Gastroesophageal sphincter (tissue), 4 donors: ENCODE measurements at regions not wholly inside any gene's neighbourhood (a gene's known extent, or its start where the extent isn't known, plus 50 kb on each side); places are given as distances from the start of the nearest gene placed in this dataset.

Experiments
- ATAC-seq: fragments of 150-250 bp; one replicate; pipeline ENCODE4 v1.9.1; 2016; ENCODE audit warnings: mild to moderate bottlenecking, moderate library complexity
- H3K27ac ChIP-seq, 4 donors: fragments of 200-600 bp; sonication (generic) in 3 of 4; 1 replicate in 3 of 4; 2 replicates in 1 of 4; pipeline ENCODE4 v1.5.1; 2016 to 2019
- H3K27me3 ChIP-seq: fragments of 200-600 bp; sonication (generic); one replicate; pipeline ENCODE4 v1.5.1; 2019
- H3K36me3 ChIP-seq, 2 donors: fragments of 200-600 bp; sonication (generic); one replicate each; pipeline ENCODE4 v1.5.1; 2019; ENCODE audit warnings: control low read depth in 1 of 2
- H3K4me1 ChIP-seq, 3 donors: fragments of 200-600 bp; sonication (generic); 1 replicate in 2 of 3; 2 replicates in 1 of 3; pipeline ENCODE4 v1.5.1; 2016 to 2019; ENCODE audit warnings: control low read depth in 2 of 3
- H3K4me3 ChIP-seq, 2 donors: fragments of 200-600 bp; sonication (generic); one replicate each; pipeline ENCODE4 v1.5.1; 2019; ENCODE audit warnings: mild to moderate bottlenecking in 1 of 2, moderate library complexity in 1 of 2
- H3K9me3 ChIP-seq, 3 donors: fragments of 200-600 bp; sonication (generic); one replicate each; pipeline ENCODE4 v1.5.1; 2017 to 2019; ENCODE audit warnings: control low read depth in 2 of 3
- CTCF ChIP-seq, 4 experiments: fragments of 200-600 bp in 2 of 4; fragments of 450-650 bp in 2 of 4; sonication (generic) in 1 of 4; IDR thresholded peaks; one replicate each; pipeline ENCODE4 v1.5.1; 2017 to 2019; ENCODE audit warnings: antibody characterized with exemption in 4 of 4, mild to moderate bottlenecking in 2 of 4, moderate library complexity in 2 of 4
- EP300 ChIP-seq: sonication (generic); formaldehyde crosslinking; IDR thresholded peaks from one replicate; pipeline ENCODE4 v1.6.1; 2017; ENCODE audit warnings: antibody characterized with exemption, mild to moderate bottlenecking
- POLR2A ChIP-seq, 2 donors: fragments of 450-650 bp; IDR thresholded peaks; one replicate each; pipeline ENCODE4 v1.6.1; 2017; ENCODE audit warnings: antibody characterized with exemption in 2 of 2, mild to moderate bottlenecking in 2 of 2, moderate library complexity in 1 of 2
- POLR2AphosphoS5 ChIP-seq: sonication (generic); formaldehyde crosslinking; IDR thresholded peaks from one replicate; pipeline ENCODE4 v1.6.1; 2017; ENCODE audit warnings: antibody characterized with exemption
- WGBS, 2 donors: methylation state at CpG; one replicate each; pipeline ENCODE4 v1.1.5; 2018; ENCODE audit warnings: low coverage in 1 of 2; 5-methylcytosine and 5-hydroxymethylcytosine counted together
- small RNA-seq, 4 donors: library from RNA; depleted of rRNA; stranded (forward); fragments of <200 nt; gene quantifications; one replicate each; pipeline ENCODE3, GENCODE V24; 2016

DNA sequence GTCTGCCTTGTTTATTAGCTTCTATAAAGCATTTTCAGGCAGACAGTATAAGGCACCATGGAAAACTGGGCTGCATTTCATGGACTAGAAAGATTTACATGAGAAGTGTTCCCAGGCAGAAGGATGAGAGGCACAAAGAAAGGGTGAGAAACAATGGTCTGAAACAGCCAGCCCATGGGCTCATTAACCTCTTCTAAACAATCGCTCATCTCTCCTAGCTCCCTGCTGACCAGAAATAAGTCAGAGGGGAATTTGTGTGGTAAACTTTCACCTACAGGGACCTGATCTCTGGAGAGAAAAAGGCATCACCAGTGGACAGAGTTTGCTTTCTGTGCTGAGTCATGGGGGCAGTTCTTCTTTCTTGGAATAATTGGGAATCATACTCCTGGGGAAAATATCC is 51.8 kb upstream of the KIRREL3 start:
- Histone ChIP-seq H3K36me3 (no peaks in the 10 kb centered on the region), H3K27me3 (peaks cover 7% of the 10 kb centered on the region), H3K9me3 (no peaks in the 10 kb centered on the region), H3K27ac (no peak overlapping the region), H3K4me1 (no peaks in the 10 kb centered on the region), H3K4me3 (no peak overlapping the region)
- ATAC-seq, result no peak
- 33 to 78% methylated on average over 1 of the region's 1 CpG for WGBS, 2 donors
- TF ChIP-seq POLR2A (IDR thresholded peaks at IDR 0.05), result no peak
- no peak for TF ChIP-seq EP300
- no peak for TF ChIP-seq POLR2AphosphoS5
- TF ChIP-seq CTCF (IDR thresholded peaks at IDR 0.05), result no peak

Small RNA genes in the stretch of these regions (small RNA-seq; reads per million reads assigned to genes)
- 0 to 0.27 (median 0) reads per million in 4 donors for gene RN7SKP279
